Fibroblast of the aortic adventitia (primary cell): ENCODE measurements at regions not wholly inside any gene's neighbourhood (a gene's known extent, or its start where the extent isn't known, plus 50 kb on each side); places are given as distances from the start of the nearest gene placed in this dataset.

Experiments
- DNase-seq: peaks from one replicate; pipeline ENCODE4 v3.0.0-alpha.2; 2010; ENCODE audit warnings: low read depth
- H3K4me3 ChIP-seq: 2 replicates; pipeline ENCODE4 v1.5.1; 2011; ENCODE audit warnings: low read depth, mild to moderate bottlenecking, control low read depth, low read length, moderate library complexity
- CTCF ChIP-seq: IDR thresholded peaks from 2 replicates; pipeline ENCODE4 v1.5.1; 2011; ENCODE audit warnings: mild to moderate bottlenecking, low read length, control low read depth, inconsistent platforms; ENCODE audit not compliant: insufficient read depth

- TF ChIP-seq CTCF, result no peak
- no peak overlapping the region for H3K4me3 ChIP-seq
- no peak for DNase-seq
These were observed 1299.2 kb upstream of the SPRY2 start for GRCh38 chr13:81639984-81640582.

GRCh38 chr13:81637457-81637856 is 1296.5 kb upstream of the SPRY2 start:
- H3K4me3 ChIP-seq, result no peak overlapping the region
- TF ChIP-seq CTCF, result no peak
- DNase-seq, result no peak

GRCh38 chr13:81636120-81636519 is 1295.2 kb upstream of the SPRY2 start:
- no peak for DNase-seq
- no peak overlapping the region for H3K4me3 ChIP-seq
- TF ChIP-seq CTCF, result no peak

GRCh38 chr13:81615031-81615430 is 1274.1 kb upstream of the SPRY2 start:
- no peak overlapping the region for H3K4me3 ChIP-seq
- DNase-seq, result no peak
- no peak for TF ChIP-seq CTCF

- TF ChIP-seq CTCF, result no peak
- H3K4me3 ChIP-seq, result no peak overlapping the region
- DNase-seq, result no peak
These were observed 1269.7 kb upstream of the SPRY2 start for GRCh38 chr13:81610644-81611043.

DNA sequence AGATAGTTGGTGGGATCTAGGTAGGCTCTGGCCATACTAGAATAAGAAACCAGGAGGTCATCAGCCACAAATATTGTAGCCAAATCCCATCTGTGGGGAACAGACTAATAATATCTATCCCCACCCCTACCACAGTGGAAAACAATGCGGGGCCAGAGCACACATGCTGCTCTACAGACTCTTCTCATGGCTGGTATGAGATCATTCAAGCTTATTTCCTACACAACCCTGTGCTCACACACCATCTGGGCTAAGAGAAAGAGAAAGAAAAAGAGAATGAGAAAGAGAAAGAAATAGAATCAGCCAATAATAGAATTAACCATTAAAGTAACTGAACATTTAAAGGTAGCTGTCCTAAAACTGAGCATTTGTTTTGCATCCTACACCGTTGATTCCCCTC is 1268.4 kb upstream of the SPRY2 start:
- H3K4me3 ChIP-seq, result no peak overlapping the region
- no peak for TF ChIP-seq CTCF
- DNase-seq, result no peak

DNA sequence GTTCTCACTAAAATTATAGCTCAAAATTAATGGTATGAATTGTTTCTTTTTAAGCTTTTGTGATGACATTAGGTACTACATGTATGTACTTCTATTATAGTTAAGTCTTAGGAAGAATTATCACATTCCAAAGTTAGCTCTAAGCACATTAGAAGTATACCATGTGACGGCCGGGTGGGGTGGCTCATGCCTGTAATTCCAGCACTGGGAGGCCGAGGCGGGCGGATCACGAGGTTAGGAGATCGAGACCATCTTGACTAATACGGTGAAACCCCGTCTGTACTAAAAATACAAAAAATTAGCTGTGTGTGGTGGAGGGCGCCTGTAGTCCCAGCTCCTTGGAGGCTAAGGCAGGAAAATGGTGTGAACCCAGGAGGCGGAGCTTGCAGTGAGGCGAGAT is 1265.1 kb upstream of the SPRY2 start:
- DNase-seq, result no peak
- TF ChIP-seq CTCF, result no peak
- no peak overlapping the region for H3K4me3 ChIP-seq
